ENCODE measurements at regions not wholly inside any gene's neighbourhood (a gene's known extent, or its start where the extent isn't known, plus 50 kb on each side); places are given as distances from the start of the nearest gene placed in this dataset.
A peak's percentile ranks its signal among the peaks of the same experiment; 100 is the strongest.

- no peak for DNase-seq (ENCODE audit: low read depth in 2 of 3, low spot score in 1 of 3)
These were observed 541.1 kb downstream of the ETS1 start for GRCh38 chr11:128046213-128046612.

GRCh38 chr11:128045094-128045725, 542.1 kb downstream of the ETS1 start:
- no peak for DNase-seq (ENCODE audit: low read depth in 2 of 3, low spot score in 1 of 3)

DNA sequence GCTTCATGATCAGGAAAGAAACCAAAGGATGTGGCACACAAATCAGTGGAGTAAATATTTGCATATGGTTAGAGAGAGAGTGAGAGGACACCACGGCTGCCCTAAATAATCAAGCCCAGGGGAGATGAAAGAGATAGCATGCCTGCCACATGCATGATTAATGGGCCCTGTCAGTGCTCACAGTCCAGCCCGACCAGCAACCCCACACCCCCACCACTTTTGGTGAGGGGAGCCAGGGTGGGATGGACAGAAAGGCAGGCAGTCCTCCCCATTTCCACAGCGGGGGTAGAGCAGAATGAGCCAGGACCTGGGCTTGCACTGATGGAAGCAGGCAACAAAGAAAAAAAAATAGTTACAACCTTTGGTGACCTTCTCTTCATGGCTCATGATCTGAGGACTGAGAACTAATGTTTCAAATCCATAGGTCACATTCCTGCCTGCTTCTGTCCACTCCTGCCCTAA, 545.0 kb downstream of the ETS1 start:
- DNase-seq (ENCODE audit: low read depth in 2 of 3, low spot score in 1 of 3), result no peak

DNA sequence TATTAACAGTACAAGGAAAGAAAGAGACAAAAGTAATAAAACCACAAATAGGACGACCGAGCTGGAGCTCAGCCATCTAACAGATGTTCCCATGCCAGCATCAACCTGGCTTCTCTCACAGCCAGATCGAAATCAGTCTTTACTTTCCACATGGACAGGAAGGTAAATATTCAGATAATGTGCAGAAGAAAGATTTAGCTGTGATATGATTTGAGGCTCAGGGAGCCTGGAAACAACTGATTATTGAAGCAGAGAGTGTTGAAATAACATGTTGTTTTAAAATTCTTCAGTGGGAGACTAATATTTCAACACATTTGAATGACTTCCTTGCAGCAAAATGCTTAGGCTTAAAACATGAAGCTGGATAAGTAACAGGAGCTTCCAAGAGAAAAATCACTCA, 546.8 kb downstream of the ETS1 start:
- no peak for DNase-seq (ENCODE audit: low read depth in 2 of 3, low spot score in 1 of 3)

DNA sequence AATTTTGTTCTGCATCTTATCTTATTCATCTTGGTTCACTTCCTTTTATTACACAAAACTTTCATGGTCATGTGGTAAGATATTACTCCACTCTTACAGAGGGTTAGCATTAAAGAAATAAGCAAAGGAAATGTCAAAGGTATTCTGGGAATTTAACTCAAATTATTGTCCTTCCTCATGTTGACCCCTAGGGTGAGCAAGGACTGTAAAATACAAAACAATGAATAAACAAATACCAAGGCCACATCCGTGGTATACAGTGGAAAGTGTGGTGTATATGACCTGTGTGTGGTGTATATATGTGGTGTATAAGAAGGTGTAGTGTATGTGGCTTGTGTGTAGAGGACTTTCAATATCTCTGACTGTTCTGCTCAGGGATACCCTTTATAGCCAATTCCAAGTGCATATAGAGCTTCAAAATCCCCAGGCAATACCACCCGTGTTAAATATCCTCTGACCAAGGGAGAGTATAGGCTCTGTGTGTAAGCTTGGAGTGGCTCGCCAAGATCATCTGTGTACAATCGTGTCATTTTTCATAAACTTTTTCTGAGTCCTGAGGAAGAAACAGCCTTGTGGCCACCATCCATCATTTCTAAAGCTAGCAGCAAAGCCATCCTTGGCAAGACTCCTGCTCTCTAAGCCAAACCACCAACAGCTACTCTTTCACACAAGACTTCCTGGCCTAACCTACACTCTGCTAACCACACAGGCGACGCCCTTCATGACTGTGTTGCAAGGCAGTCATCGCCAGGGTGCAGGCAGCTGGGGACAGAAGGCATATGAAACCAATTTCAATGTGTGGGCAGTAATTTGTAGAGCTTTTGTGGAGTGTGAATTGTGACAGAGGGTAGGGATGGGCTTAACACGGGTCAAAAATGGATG, 548.0 kb downstream of the ETS1 start:
- DNase-seq (ENCODE audit: low read depth in 2 of 3, low spot score in 1 of 3), result peak; percentile 54 to 76 (median 64)

- DNase-seq (ENCODE audit: low read depth in 2 of 3, low spot score in 1 of 3), result no peak
These were observed 550.7 kb downstream of the ETS1 start for GRCh38 chr11:128036556-128037093.

DNA sequence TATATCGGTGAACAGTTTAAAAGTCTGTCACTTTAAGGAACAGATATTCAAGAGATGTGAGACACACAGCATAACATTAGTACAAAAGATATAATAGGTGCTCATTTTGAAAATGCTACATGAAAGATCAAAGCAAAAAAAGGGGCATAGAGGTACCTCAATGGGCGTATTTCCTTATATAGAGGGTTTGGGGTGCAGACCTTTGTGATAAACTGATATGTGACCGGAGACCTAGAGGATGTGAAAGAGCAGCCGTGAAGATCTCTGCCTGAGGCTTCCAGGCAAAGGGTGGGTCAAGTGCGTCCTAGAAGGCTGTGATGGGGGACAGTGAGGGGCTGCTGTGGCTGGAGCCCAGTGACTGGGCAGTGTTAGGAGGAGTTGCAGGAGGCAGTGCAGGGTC, 551.4 kb downstream of the ETS1 start:
- no peak for DNase-seq (ENCODE audit: low read depth in 2 of 3, low spot score in 1 of 3)

GRCh38 chr11:128031538-128032134, 555.7 kb downstream of the ETS1 start:
- peak; percentile 35 to 66 (median 45) for DNase-seq (ENCODE audit: low read depth in 2 of 3, low spot score in 1 of 3)

GRCh38 chr11:128029219-128029722, 558.1 kb downstream of the ETS1 start:
- no peak for DNase-seq (ENCODE audit: low read depth in 2 of 3, low spot score in 1 of 3)

- DNase-seq (ENCODE audit: low read depth in 2 of 3, low spot score in 1 of 3), result no peak
These were observed 560.8 kb downstream of the ETS1 start for GRCh38 chr11:128026596-128026995.

- no peak for DNase-seq (ENCODE audit: low read depth in 2 of 3, low spot score in 1 of 3)
These were observed 564.6 kb downstream of the ETS1 start for GRCh38 chr11:128022761-128023160.

GRCh38 chr11:128022007-128022368, 565.4 kb downstream of the ETS1 start:
- no peak for DNase-seq (ENCODE audit: low read depth in 2 of 3, low spot score in 1 of 3)

DNA sequence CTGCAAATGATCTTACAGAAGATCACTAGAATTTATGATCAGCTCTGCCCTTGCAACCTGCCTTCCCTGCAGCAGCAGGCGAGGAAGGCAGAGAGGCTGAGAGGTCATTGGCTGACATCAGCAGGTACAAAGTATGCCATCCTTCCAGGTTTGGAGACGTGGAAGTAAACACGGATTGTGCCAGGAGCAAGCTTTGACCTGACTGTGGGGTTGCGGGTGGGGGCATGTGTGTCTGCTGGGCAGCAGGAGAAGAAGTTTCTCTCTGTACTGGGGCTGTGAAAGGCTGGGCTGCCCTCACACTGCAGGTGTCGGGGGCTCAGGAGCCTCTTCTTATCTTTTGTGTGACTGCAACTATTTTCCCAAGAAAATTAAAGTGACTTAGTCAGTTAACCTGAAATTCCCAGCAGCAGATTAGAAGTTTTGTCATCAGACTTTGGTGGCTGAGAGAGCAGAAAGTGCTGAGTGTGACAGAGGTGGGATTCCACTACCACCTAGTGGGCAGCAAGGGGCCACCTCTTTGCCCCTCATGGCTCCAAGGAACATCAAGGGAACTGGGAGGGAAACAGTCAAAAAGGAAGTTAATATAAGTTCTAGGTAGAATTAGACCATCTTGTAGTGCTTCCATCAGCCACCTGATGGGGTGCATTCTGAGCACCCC, 565.9 kb downstream of the ETS1 start:
- no peak for DNase-seq (ENCODE audit: low read depth in 2 of 3, low spot score in 1 of 3)

GRCh38 chr11:128018692-128019091, 568.7 kb downstream of the ETS1 start:
- DNase-seq (ENCODE audit: low read depth in 2 of 3, low spot score in 1 of 3), result no peak

DNA sequence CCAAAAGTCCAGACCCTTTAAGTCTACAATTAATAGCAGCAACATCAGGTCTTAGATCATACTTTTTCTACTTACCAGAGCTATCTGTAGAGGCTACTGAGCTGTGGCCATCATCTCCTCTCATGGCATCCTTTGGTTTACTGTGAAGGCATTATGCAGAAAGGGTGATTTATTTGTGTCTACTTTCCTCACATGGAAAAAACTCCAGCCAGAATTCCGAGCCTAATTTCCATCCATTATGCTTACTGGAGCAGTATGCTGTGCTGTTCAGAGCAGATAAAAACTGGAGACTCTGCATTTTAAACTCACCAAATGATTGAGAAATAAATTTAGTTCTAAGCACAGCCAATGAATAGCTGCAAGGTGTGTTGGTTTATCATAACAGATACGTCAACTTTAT, 581.8 kb downstream of the ETS1 start:
- DNase-seq (ENCODE audit: low read depth in 2 of 3, low spot score in 1 of 3), result no peak

GRCh38 chr11:127998421-127998820, 588.9 kb downstream of the ETS1 start:
- no peak for DNase-seq (ENCODE audit: low read depth in 2 of 3, low spot score in 1 of 3)

DNA sequence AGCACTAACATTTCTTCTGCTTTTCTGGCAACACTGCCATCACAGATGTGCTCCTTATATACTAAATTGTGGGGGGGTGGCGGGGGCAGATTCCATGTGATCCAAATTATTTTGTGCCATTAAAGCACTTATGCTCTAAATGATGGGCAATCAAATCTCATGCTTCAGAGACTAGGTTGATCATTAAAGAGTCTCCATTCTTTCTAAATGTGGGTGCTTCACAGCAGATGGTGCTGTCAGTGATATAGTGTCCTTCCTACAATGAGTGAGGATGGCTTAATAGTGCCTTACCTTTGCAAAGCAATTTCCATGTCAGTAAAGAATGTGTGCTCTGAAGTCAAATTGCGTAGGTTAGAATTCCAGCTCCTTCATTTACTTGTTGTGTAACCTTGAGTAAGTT, 589.8 kb downstream of the ETS1 start:
- DNase-seq (ENCODE audit: low read depth in 2 of 3, low spot score in 1 of 3), result no peak

DNA sequence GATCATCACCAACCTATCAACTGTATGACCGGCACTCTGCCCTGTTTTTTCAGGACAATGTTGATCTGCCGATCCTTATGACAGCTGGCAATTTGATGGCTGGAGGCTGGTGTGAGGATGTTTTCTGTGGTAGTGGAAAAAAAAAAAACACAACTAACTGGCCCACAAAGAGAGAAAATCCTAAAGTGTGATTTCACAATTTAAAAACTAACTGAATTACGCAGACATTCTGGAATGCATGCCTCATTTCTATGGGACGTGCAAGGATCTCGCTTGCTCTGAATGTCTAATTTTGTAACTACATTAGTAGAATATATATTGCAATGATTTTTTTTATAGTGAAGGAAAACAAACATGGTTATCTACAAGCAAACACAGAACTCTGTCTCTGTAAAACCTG, 590.5 kb downstream of the ETS1 start:
- no peak for DNase-seq (ENCODE audit: low read depth in 2 of 3, low spot score in 1 of 3)

GRCh38 chr11:127995921-127996320, 591.4 kb downstream of the ETS1 start:
- DNase-seq (ENCODE audit: low read depth in 2 of 3, low spot score in 1 of 3), result no peak

DNA sequence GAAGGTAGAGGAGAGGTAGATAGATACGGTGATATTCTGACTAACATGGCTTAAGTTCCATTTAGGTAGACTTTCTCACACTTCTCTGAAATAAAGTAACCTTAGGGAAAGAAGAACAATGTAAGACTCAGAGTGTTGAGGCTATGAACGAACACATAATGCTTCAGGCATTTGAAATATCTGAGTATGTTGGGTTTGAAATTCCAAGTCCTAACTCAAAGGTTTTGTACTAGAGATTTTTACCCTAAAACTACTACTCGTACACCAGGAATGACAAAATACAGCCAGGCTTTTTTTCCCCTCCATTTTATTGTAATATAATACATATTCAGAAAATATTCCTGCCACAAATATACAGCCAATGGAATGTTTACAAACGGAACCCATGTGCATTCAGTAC, 592.6 kb downstream of the ETS1 start:
- DNase-seq (ENCODE audit: low read depth in 2 of 3, low spot score in 1 of 3), result no peak

DNA sequence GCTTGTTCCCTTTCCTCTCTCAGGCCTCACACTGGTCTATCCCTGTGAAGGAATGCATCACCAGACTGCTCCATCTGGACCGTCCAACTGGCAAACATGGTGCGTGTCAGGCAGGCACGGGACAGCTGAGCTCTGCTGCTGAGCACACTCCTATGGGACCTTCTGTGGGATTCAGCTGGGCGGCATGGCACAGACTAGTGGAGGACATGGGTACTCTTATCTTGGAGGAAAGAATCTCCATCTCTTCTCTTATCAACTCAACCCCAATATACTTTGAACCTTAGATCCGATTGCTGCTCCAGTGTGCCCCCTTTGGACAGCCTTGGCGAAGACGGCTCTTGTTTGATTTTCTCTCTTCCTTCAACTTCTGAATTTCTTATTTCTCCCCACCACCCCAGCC, 593.6 kb downstream of the ETS1 start:
- DNase-seq (ENCODE audit: low read depth in 2 of 3, low spot score in 1 of 3), result no peak
